ENCODE measurements at regions not wholly inside any gene's neighbourhood (a gene's known extent, or its start where the extent isn't known, plus 50 kb on each side); places are given as distances from the start of the nearest gene placed in this dataset.

DNA sequence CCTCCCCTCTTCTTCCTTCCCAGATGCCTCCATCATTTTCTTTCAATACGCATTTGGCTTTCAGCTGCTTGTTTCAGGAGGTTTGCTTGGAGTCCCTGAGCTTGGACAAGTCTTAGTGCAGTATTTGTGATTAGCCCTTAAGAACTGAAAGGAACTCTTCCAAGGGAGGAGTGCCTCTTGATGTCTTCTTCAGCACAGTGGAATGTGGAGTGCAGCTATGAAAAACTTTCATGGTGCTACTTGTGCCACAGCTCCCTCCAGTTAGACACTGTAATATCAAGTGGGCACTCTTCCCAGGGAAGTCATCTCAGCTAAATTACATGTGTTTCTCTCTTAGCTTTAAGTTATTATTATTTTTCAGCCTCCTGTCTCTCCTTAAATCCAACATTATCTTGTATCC is 173.1 kb downstream of the NECTIN3 start:
- DNase-seq (ENCODE audit: low read depth in 3 of 3) = no peak

DNA sequence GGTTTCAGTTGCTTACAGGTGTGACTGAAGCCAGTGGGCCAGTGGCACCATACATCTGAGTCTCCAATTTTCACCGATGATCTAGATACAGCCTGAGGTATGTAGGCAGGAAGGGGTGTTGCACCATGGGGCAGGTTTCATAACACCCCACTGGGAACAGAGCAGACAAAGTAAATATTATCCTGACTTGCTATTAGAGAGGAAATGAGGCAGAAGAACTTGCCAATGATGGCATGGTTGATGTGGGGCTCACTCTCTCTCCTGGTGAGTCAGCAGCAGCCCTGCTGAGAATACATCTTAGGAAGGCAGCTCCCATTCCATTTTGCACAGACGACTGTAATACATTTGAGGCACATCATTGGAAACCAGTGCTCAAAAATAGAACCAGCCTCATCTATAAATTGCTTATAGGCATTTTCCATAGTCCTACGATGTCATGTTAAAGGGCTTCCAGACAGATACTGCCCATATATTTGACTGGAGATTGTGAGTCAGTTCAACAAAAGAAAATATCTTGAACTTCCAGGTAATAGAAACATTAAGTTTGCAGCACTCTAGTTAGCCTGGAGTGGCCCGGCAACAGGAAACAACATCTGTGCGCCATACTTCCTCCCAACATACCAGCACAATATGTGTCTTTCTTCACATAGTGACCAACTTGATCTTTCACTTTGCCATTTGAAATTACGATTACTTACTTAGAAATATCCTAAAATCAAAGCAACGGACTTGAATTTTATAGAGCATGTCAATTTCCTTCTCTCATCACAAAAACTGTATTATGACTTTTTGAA is 175.5 kb downstream of the NECTIN3 start:
- DNase-seq (ENCODE audit: low read depth in 3 of 3) = no peak

DNA sequence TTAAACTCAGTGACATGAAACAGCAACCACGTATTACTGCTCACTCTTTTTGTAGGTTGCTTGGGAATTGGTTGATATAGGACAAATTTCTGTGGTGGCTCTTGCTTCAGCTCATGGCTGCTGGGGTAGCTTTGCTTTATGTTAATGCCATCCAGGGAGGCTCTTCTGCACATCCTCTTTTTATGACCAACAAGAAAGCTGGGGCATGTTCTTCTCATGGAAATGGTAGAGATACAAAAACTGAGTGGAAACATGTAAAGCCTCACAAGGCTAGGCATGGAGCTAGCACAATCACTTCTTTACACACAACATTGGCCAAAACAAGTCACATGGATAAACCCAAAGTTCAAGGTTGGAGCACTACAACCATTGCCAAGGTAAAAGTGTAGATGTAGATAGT is 176.8 kb downstream of the NECTIN3 start:
- no peak for DNase-seq (ENCODE audit: low read depth in 3 of 3)

DNA sequence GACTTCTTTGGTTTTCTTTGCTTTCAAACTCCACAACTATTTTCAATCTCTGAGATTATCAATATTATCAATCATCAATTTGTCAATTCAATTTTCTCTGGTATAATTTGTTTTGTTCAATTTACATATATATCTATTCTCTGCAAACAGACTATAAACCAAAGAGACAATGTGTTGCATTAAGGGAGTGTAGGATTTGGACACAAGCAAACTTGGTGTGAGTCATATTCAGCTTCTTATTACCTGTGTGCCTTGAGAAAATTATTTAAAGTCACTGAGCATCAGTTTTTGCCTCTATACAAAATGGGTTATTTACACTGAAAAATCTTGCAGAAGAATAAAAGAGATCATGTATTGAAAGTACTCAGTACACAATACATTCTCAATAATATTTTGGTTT is 177.8 kb downstream of the NECTIN3 start:
- DNase-seq (ENCODE audit: low read depth in 3 of 3) = no peak

DNA sequence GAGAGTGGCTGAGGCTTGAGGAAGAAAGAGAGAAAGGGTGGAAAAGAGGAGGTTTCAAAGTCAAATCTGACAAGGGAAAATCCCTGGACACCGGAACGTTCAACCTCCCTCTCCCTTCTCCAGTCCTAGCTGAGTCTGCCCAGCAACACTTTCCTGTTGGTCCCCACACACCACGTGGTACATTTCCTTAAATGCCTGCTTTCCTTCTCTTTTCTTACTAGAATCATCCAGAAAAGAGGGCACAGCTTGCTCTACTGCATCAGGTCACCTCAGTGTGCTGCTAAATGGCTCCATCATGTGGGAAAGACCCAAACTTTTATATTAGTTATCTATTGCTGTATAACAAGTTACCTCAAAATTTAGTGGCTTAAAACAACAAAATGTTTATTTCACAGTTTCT is 181.2 kb downstream of the NECTIN3 start:
- DNase-seq (ENCODE audit: low read depth in 3 of 3) = no peak

- no peak for DNase-seq (ENCODE audit: low read depth in 3 of 3)
Measured at GRCh38 chr3:111253733-111254132, 182.1 kb downstream of the NECTIN3 start.

GRCh38 chr3:111260878-111261277 is 189.3 kb downstream of the NECTIN3 start:
- no peak for DNase-seq (ENCODE audit: low read depth in 3 of 3)

DNA sequence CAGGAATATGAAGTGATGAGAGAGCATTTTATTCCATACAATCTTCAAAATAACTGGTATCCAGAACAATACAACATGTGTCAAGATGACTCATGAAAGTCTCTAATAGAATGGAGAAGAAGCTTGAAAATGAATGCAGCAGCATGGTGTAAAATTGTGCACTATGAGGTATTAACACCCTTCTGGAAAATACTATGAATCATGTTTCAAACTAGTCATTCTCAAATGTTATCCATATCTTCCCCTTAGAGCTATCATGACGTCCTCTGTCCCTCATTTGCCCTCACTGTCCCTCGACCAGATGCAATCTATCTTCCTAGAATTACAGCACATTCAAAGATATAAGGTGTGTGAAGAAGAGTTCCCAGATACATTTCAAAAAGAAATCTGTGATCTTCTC is 198.2 kb downstream of the NECTIN3 start:
- DNase-seq (ENCODE audit: low read depth in 3 of 3) = no peak

DNA sequence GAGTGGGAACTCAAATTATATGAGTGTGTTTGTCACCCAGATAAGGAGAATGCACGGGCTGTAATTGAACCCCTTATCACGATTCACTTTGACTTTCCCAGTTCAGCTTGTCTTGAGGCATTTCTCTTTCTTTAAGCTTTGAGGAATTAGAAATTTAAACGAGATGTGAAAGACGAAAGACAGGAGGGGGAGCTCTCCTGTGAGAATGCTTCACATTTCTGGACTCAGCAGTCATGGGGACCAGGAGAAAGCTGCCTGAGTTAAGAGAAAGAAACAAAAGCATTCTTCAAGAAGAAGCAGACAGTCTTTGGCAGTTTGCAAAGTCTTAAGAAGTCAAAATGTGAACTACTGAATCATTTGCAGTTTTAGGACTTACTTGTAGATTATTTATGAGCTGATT is 205.6 kb downstream of the NECTIN3 start:
- no peak for DNase-seq (ENCODE audit: low read depth in 3 of 3)

DNA sequence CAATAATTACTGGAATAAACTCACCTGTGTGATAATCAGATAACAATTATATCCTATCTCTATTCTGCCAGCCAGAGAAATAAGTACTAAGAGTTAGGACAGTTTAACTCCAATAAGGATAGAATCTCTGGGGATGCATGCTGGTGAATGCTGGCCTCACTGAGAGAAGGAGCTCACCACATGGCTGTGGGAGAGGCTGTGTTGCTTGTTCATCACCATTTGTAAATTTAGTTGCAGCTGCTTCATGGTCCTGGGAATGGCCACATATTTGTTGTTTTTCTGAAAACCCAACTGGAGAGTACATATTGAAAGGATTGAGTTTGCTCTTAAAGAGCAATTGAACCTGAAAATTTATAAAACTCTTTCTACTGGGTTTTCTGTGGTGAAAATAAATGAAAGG is 207.3 kb downstream of the NECTIN3 start:
- DNase-seq (ENCODE audit: low read depth in 3 of 3) = no peak

DNA sequence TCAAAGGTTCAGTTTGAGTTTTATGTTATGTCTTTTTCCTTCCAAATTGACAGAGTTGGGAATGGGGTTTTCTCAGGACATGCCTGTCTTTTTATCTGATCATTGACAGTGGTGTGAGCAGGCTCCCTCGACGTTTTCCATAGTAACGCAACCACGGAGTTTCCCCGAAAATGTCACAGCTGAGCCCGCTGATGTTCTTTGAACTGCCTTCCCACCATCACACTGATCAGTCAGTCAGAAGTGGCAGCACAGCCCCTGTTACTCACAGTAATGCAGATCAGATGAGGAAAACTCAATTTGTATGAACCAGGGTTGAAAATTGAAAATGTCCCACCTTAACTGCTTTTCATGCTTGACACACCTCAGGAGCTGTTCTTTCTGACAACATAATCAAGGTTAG is 210.4 kb downstream of the NECTIN3 start:
- no peak for DNase-seq (ENCODE audit: low read depth in 3 of 3)

DNA sequence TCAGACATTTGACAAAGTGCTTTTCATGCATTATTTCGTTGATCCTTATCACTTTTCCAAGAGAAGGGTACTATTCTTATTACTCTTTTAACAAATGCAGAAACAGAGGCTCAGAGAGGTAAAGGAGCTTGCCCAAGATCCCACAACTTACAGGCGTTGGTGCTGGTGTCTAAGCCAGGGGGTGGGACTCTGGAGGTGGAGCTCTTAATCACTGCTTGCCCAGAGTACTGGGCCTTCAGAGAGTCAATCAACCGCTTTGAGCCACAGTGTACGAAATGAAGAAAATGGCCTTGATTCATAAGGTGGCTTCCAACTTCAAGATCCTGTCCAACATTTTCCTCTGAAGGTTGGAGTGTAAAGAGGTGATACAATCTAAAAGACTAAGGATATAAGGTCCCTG is 211.5 kb downstream of the NECTIN3 start:
- no peak for DNase-seq (ENCODE audit: low read depth in 3 of 3)

GRCh38 chr3:111284503-111285183 is 213.0 kb downstream of the NECTIN3 start:
- no peak for DNase-seq (ENCODE audit: low read depth in 3 of 3)

- no peak for DNase-seq (ENCODE audit: low read depth in 3 of 3)
Measured at GRCh38 chr3:111285184-111285538, 213.5 kb downstream of the NECTIN3 start.

GRCh38 chr3:111285694-111286093 is 214.1 kb downstream of the NECTIN3 start:
- DNase-seq (ENCODE audit: low read depth in 3 of 3) = no peak

DNA sequence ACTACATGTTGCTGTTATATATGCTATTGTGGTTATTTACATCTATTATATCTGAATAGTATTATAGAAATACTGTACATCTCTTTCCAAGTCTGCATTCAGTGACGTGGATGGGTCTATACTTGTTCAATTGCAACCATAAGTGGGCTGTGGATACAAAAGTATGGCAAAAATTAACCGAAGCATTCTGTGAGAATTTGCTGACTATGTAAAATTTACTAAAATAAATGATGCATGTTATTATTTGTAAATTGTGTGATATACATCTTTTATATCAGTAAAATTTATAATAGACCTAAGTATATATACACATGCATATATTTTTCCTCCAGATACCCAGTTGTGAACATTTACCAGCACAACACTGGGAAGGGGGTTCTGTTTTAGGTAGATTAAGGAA is 215.1 kb downstream of the NECTIN3 start:
- DNase-seq (ENCODE audit: low read depth in 3 of 3) = no peak

DNA sequence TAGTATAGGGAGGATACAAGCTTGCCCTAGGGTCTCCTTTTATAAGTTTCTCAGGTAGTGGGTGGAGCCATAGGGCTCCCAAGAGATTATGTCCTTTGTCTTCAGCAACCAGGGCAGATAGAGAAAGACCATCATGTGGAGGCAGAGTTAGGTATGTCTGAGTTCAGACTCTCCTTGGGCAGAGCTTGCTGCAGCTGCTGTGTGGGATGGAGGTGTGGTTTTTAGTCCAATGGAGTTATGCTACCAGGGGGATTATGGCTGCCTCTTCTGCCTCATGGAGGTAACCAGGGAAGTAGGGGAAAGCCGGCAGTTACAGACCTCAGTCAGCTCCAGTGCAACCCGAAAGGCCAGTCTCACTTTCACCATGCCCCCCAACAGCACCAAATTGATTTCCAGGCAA is 220.5 kb downstream of the NECTIN3 start:
- DNase-seq (ENCODE audit: low read depth in 3 of 3) = no peak

- no peak for DNase-seq (ENCODE audit: low read depth in 3 of 3)
Measured at GRCh38 chr3:111299192-111299615, 227.6 kb downstream of the NECTIN3 start.

- no peak for DNase-seq (ENCODE audit: low read depth in 3 of 3)
Measured at GRCh38 chr3:111301238-111301798, 229.7 kb downstream of the NECTIN3 start.

- DNase-seq (ENCODE audit: low read depth in 3 of 3) = no peak
Measured at GRCh38 chr3:111302063-111302462, 230.4 kb downstream of the NECTIN3 start.

DNA sequence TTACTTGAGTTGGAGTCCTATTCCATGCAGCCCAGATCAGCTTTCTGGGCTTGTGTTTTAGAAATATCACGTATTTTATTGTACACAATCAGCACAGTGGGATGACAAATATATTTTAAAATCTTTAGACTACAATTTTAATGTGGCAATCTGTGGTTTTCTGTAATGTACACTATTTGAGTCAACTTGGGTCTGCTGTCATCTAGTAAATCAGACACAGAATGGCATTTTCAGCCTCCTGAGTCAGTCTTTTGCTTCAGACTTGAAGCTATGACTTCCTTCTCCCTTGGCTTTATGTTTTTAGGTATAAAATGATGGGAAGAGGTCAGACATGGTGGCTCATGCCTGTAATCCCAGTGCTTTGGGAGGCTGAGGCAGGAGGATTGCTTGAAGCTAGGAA is 232.1 kb downstream of the NECTIN3 start:
- no peak for DNase-seq (ENCODE audit: low read depth in 3 of 3)

GRCh38 chr3:111307676-111308075 is 234.3 kb upstream of the CD96 start:
- no peak for DNase-seq (ENCODE audit: low read depth in 3 of 3)

- no peak for DNase-seq (ENCODE audit: low read depth in 3 of 3)
Measured at GRCh38 chr3:111311126-111311525, 230.9 kb upstream of the CD96 start.

All from stimulated activated CD4-positive, alpha-beta T cell treated with anti-CD3 and anti-CD28 coated beads, TNF-alpha, amount 100 ng/mL, for 24 hours (primary cell).